Large intestine (tissue), 3 donors: ENCODE measurements at regions not wholly inside any gene's neighbourhood (a gene's known extent, or its start where the extent isn't known, plus 50 kb on each side); places are given as distances from the start of the nearest gene placed in this dataset.

ENCODE experiments used
- DNase-seq, 2 donors: peaks; one replicate each; pipeline versions ENCODE4 v3.0.0 to v3.0.0-alpha.2; 2013
- H3K27ac ChIP-seq: one replicate; pipeline ENCODE4 v1.5.1; 2013; ENCODE audit warnings: low read length
- H3K27me3 ChIP-seq: 2 replicates; pipeline ENCODE4 v1.6.1; 2013; ENCODE audit warnings: low read length; ENCODE audit not compliant: control insufficient read depth, insufficient read depth
- H3K36me3 ChIP-seq: 2 replicates; pipeline ENCODE4 v1.6.1; 2013; ENCODE audit warnings: low read length; ENCODE audit not compliant: control insufficient read depth, insufficient read depth
- H3K4me1 ChIP-seq: one replicate; pipeline ENCODE4 v1.6.1; 2013; ENCODE audit warnings: low read length; ENCODE audit not compliant: control insufficient read depth, insufficient read depth
- H3K4me3 ChIP-seq: one replicate; pipeline ENCODE4 v1.5.1; 2013; ENCODE audit warnings: low read length
- H3K9me3 ChIP-seq: one replicate; pipeline ENCODE4 v1.6.1; 2013; ENCODE audit warnings: mild to moderate bottlenecking, low read depth, low read length, moderate library complexity; ENCODE audit not compliant: control insufficient read depth
- WGBS: methylation state at CpG from one replicate; pipeline ENCODE4 v1.1.5; 2013; ENCODE audit warnings: low lambda C conversion rate; ENCODE audit not compliant: insufficient coverage; 5-methylcytosine and 5-hydroxymethylcytosine counted together

DNA sequence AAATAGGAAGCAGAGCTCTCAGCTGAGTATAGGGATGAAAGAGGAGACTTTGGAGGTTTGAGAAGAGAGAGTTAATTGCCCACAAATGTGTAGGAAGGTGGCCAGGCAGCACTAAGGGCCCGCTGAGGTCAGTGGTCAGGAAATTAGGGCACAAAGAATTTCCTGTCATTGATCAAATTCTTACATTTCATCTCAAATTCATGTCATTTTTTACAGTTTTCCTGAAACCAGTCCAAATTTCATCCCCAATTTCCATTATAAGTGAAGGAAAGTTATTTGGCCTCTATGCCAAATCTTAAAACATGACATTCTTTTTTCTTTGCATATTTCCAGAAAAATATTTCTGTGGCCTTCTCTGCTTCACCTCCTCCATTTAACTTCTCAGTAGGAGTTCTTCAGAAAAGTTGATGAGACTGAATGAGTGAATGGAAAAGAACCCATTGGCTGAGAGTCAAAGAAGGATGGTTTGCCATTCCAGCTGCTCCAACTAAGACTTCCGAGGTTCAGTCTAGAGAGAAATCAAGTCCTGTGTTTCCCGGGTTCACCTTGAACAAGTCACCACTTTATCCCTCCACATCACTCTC, 68.7 kb upstream of the SPRY1 start:
- Histone ChIP-seq H3K27ac (no peak overlapping the region), H3K9me3 (no peaks in the 10 kb centered on the region), H3K4me3 (no peak overlapping the region), H3K36me3 (no peaks in the 10 kb centered on the region), H3K27me3 (no peaks in the 10 kb centered on the region), H3K4me1 (no peaks in the 10 kb centered on the region)
- WGBS = 100% methylated on average over 1 of the region's 3 CpGs
- DNase-seq = no peak

DNA sequence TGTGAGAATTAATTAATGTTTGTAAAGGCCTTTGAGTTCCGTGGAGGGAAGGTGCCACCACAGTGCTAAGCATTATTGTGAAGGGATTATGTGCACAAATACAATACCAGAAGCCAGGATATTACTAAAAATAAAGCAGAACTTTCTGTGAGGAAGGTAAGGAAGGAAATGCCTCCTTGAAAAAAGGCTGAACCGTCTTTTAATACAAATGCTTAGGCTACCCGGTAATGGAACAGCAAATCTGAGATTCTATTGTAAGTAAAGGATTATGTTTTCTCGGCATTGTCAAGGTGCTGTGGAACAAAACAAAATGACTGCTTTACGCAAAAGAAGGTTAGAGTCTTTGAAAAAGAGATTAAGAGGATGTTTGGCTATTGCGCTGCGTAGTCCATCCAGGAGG, 57.9 kb upstream of the SPRY1 start:
- H3K9me3 ChIP-seq = no peaks in the 10 kb centered on the region
- H3K4me3 ChIP-seq = no peak overlapping the region
- H3K27me3 ChIP-seq = no peaks in the 10 kb centered on the region
- no peak overlapping the region for H3K27ac ChIP-seq
- no peak for DNase-seq
- WGBS = 85% methylated on average over 6 of the region's 7 CpGs
- H3K36me3 ChIP-seq = no peaks in the 10 kb centered on the region
- H3K4me1 ChIP-seq = no peaks in the 10 kb centered on the region

DNA sequence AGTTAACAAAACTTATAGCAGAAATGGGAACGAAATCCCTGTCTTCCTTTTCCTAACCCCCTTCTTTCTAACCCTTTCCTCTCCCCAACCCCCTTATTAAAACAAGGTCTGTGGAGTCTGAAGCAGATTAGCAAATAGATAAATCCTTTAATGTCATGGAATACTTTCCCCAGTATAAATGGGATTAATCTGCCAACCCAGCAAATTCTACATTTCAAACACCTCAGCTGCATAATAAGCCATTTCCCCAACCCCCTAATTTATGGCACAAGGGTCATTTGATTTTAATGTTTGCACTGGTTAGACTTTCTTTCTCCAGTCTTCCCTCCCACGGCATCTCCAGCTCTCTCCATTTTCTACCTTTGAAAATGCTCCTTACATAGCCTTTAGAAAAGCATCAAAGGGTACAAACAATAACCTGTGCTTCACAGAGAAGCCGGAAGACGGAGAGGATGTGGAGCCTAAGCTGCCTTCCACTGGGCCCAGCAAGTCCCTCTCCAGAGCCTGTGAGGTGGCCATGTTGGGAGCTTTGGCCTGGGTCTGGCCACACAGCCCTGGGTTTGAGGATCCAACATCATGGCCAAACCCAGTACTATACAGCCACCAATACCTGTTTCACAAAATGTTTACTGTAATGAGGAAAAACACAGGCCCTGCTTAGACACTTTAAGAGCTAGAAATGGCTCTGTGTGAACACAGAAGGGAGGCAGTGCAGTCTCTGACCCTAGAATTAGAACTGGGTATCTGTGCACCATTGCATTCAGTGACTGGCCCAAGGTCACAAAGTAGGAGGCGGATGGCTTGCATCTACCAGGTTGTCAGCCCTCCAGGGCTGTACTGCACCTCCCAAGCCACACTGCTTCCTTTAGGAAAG, 56.9 kb upstream of the SPRY1 start:
- 86% methylated on average over 2 of the region's 5 CpGs for WGBS
- Histone ChIP-seq H3K36me3 (no peaks in the 10 kb centered on the region), H3K27me3 (no peaks in the 10 kb centered on the region), H3K4me3 (no peak overlapping the region), H3K4me1 (no peaks in the 10 kb centered on the region), H3K9me3 (no peaks in the 10 kb centered on the region), H3K27ac (no peak overlapping the region)
- DNase-seq = no peak

DNA sequence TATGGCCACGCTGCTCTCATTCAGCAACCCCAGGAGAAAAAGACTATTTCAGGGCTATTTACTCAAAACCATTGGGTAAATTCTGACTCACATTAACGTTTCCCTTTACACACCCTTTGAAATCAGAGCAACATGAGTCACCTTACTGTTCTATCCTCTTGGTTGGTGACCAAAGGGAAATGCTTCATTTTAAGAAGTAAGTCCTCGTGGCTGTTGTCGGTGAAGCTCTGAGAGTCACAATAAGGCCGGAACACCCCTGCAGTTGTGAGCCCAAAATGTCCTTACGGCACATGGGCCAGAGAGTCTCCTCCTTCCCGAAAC, 56.3 kb upstream of the SPRY1 start:
- no peaks in the 10 kb centered on the region for H3K4me1 ChIP-seq
- H3K27ac ChIP-seq = no peak overlapping the region
- DNase-seq = no peak
- H3K4me3 ChIP-seq = no peak overlapping the region
- no CpG with 5 or more reads among the region's 7 CpGs for WGBS
- no peaks in the 10 kb centered on the region for H3K27me3 ChIP-seq
- H3K9me3 ChIP-seq = no peaks in the 10 kb centered on the region
- H3K36me3 ChIP-seq = no peaks in the 10 kb centered on the region

DNA sequence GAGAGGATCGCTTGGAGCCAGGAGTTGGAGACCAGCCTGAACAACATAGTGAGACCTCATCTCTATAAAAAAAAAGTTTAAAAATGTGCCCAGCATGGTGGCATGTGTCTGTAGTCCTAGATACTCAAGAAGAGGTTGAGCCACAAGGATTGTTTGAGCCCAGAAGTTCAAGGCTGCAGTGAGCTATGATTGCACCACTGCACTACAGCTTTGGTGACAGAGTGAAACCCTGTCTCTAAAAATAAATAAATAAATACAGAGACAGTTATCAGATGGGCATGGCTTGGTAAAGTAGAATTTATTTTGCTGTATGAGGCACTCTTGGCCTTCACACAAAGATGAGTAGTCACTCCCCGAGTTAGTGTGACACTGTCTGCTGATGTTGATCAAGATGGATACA, 54.1 kb upstream of the SPRY1 start:
- DNase-seq = no peak

DNA sequence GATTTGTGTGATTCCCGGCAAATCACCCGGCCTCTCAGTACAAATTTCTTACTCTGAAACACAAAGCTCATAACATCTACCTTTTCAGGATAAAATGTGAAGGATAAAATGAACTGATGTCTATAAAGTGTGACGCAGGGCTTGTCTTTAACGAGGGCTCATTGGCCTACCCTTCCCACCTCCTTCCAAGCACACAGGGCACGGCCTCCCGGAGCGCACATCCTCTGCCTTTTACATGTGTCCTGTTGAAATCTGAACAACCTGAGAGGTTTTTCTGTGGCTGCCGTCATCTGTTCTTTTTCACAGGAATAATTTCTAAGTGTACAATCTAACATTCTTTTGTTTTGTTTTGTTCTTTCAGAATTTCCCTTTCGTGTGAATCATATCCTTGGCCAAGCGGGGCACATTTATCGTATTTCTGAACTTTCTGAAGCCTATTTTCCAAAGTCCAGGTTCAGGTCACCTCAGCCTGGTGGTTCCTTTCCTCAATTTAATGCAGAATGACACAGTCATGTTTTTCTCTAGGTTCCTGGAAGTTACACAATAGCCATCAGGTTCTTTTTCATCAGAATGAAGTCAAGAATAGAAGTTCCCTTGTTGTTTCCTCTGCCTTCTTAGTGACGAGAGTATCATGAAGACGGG, 53.1 kb upstream of the SPRY1 start:
- H3K27ac ChIP-seq = no peak overlapping the region
- no peaks in the 10 kb centered on the region for H3K9me3 ChIP-seq
- H3K4me3 ChIP-seq = no peak overlapping the region
- peaks cover 2% of the 10 kb centered on the region for H3K4me1 ChIP-seq
- 91% methylated on average over 9 of the region's 13 CpGs for WGBS
- H3K27me3 ChIP-seq = no peaks in the 10 kb centered on the region
- no peak for DNase-seq
- no peaks in the 10 kb centered on the region for H3K36me3 ChIP-seq

More for the DNA sequence above, 54.1 kb upstream of the SPRY1 start:
- Histone ChIP-seq H3K27ac (no peak overlapping the region), H3K4me3 (no peak overlapping the region), H3K27me3 (no peaks in the 10 kb centered on the region), H3K4me1 (no peaks in the 10 kb centered on the region), H3K9me3 (no peaks in the 10 kb centered on the region), H3K36me3 (no peaks in the 10 kb centered on the region)
- no CpG with 5 or more reads among the region's 2 CpGs for WGBS

DNA sequence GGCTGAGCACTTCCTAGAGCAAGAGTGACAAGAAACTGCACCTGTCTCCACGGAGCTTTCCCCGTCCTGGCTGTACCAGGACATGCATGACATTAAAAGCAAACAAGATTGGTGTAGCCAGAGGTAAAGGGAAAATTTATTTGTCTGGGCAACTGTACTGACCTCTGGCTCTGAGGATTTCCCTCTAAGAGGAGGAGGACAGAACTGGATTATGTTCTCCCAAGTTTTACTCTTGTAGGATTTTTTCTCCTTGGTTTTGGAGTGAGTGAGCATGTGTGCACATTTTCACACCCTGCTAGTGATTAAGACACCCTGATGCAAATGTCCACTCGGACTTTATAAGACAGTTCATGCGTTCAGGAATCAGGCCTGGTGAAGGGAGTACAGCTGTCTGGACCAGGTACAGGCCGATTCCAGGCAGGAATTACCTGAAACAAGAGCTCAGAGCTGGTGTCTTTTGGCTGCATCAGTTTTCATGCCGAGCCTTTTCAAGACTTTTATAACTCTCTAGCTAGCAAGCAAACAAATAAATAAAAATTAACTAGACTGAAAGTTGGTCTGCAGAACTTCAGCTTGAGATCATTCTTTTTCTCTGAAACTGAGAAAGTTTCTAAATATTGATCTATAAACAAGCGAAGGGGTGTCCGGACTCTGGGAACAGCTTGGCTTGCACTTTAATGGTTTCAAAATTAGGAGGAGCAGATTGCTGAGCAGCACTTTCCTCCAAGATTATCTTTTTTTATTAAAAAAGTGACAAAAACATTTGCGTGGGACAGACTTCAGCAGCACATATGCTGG, 51.3 kb upstream of the SPRY1 start:
- H3K36me3 ChIP-seq = no peaks in the 10 kb centered on the region
- no peaks in the 10 kb centered on the region for H3K9me3 ChIP-seq
- H3K4me1 ChIP-seq = peaks cover 14% of the 10 kb centered on the region
- DNase-seq = no peak
- no peaks in the 10 kb centered on the region for H3K27me3 ChIP-seq
- H3K4me3 ChIP-seq = no peak overlapping the region
- H3K27ac ChIP-seq = no peak overlapping the region
- 55% methylated on average over 1 of the region's 9 CpGs for WGBS

DNA sequence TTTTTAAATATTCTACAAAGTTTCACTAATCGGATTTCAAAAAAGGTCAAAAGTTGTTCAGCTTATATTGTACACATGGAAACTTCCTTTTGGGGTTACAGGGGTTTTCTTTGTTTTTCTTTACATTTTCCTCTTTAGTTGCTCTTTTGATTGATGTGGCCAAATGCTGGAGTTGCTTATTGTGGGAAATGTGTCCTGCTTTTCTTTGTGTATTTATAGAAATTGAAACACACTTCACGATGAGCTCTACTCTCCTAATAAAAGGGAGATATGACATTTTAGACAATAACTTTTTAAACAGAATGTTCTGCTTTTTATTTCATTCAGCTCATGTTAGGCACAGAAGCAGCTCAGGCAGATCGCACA, 50.7 kb upstream of the SPRY1 start:
- Histone ChIP-seq H3K27ac (no peak overlapping the region), H3K36me3 (no peaks in the 10 kb centered on the region), H3K27me3 (no peaks in the 10 kb centered on the region), H3K4me3 (no peak overlapping the region), H3K9me3 (no peaks in the 10 kb centered on the region), H3K4me1 (peaks cover 20% of the 10 kb centered on the region)
- no peak for DNase-seq
- 60% methylated on average over 1 of the region's 3 CpGs for WGBS

DNA sequence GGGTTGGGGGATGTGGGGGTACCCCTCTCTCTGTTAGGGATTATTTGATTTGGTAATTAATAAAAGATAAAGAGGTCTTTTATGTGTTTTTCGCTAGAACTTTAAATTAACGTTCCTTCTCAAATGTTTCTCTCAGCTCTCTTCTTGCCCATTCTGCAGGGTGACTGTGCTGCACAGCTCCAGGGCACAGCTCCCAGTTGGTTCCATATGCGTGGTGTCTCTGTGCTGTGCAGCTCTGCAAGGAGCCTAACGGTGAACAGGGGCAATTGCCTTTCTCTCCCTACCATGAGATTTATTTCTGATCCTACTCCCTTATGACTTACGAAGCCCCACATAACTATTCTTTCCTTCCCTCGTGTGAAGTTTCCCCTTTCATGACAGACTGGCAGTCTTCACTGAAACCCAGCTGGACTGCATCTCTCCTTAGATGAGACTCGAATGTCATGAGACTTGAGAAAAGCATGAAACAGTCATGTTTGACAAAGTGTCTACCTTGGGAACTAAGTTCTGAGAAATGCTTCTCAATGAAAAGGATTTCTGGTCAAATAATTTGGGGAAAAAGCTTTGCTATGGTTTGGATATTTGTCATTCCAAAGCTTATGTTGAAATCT, 50.2 kb upstream of the SPRY1 start:
- DNase-seq = no peak
- Histone ChIP-seq H3K4me3 (no peak overlapping the region), H3K4me1 (peaks cover 20% of the 10 kb centered on the region), H3K27me3 (no peaks in the 10 kb centered on the region), H3K27ac (no peak overlapping the region), H3K36me3 (no peaks in the 10 kb centered on the region), H3K9me3 (no peaks in the 10 kb centered on the region)
- 78% methylated on average over 2 of the region's 7 CpGs for WGBS
